ENCODE measurements at regions not wholly inside any gene's neighbourhood (a gene's known extent, or its start where the extent isn't known, plus 50 kb on each side); places are given as distances from the start of the nearest gene placed in this dataset.

GRCh38 chr17:33494151-33494550 lies 201.1 kb upstream of the ASIC2 start:
- no peak for DNase-seq (ENCODE audit: low read depth)
- ChIA-PET POLR2A (no interaction called here), CTCF (no interaction called here)
- H3K27me3 ChIP-seq (ENCODE audit: control insufficient read depth, insufficient read depth, low read length), result no peaks in the 10 kb centered on the region
- no peak overlapping the region for H3K4me3 ChIP-seq (ENCODE audit: low read depth, low read length)
- no peaks in the 10 kb centered on the region for H3K36me3 ChIP-seq (ENCODE audit: control insufficient read depth, insufficient read depth, low read length)
- no peak for TF ChIP-seq CTCF (IDR thresholded peaks at IDR 0.05; ENCODE audit: insufficient read depth, low read depth, low read length)

- ChIA-PET POLR2A (no interaction called here), CTCF (no interaction called here)
- no peak overlapping the region for H3K4me3 ChIP-seq (ENCODE audit: low read depth, low read length)
These were observed 204.5 kb upstream of the ASIC2 start for GRCh38 chr17:33497623-33498022.

GRCh38 chr17:33498069-33498468 lies 205.0 kb upstream of the ASIC2 start:
- no peak overlapping the region for H3K4me3 ChIP-seq (ENCODE audit: low read depth, low read length)
- no peaks in the 10 kb centered on the region for H3K36me3 ChIP-seq (ENCODE audit: control insufficient read depth, insufficient read depth, low read length)
- CTCF ChIA-PET, result no interaction called here
- no peak for DNase-seq (ENCODE audit: low read depth)
- POLR2A ChIA-PET, result no interaction called here
- no peaks in the 10 kb centered on the region for H3K27me3 ChIP-seq (ENCODE audit: control insufficient read depth, insufficient read depth, low read length)
- TF ChIP-seq CTCF (IDR thresholded peaks at IDR 0.05; ENCODE audit: insufficient read depth, low read depth, low read length), result no peak

More at GRCh38 chr17:33497623-33498022, 204.5 kb upstream of the ASIC2 start:
- H3K36me3 ChIP-seq (ENCODE audit: control insufficient read depth, insufficient read depth, low read length), result no peaks in the 10 kb centered on the region
- DNase-seq (ENCODE audit: low read depth), result no peak
- H3K27me3 ChIP-seq (ENCODE audit: control insufficient read depth, insufficient read depth, low read length), result no peaks in the 10 kb centered on the region
- no peak for TF ChIP-seq CTCF (IDR thresholded peaks at IDR 0.05; ENCODE audit: insufficient read depth, low read depth, low read length)

GRCh38 chr17:33499040-33499439 lies 205.9 kb upstream of the ASIC2 start:
- no peaks in the 10 kb centered on the region for H3K27me3 ChIP-seq (ENCODE audit: control insufficient read depth, insufficient read depth, low read length)
- DNase-seq (ENCODE audit: low read depth), result no peak

GRCh38 chr17:33500151-33500550 lies 207.1 kb upstream of the ASIC2 start:
- Histone ChIP-seq H3K36me3 (ENCODE audit: control insufficient read depth, insufficient read depth, low read length) (no peaks in the 10 kb centered on the region), H3K4me3 (ENCODE audit: low read depth, low read length) (no peak overlapping the region), H3K27me3 (ENCODE audit: control insufficient read depth, insufficient read depth, low read length) (no peaks in the 10 kb centered on the region)
- DNase-seq (ENCODE audit: low read depth), result no peak
- TF ChIP-seq CTCF (IDR thresholded peaks at IDR 0.05; ENCODE audit: insufficient read depth, low read depth, low read length), result no peak
- POLR2A ChIA-PET, result no interaction called here
- CTCF ChIA-PET, result no interaction called here

More at GRCh38 chr17:33499040-33499439, 205.9 kb upstream of the ASIC2 start:
- Histone ChIP-seq H3K36me3 (ENCODE audit: control insufficient read depth, insufficient read depth, low read length) (no peaks in the 10 kb centered on the region), H3K4me3 (ENCODE audit: low read depth, low read length) (no peak overlapping the region)
- CTCF ChIA-PET, result interaction anchor here (0.6 kb wide), 1 partner anchor 410 kb away, joined by 3 read pairs; no protein-coding TSS in a partner anchor
- TF ChIP-seq CTCF (IDR thresholded peaks at IDR 0.05; ENCODE audit: insufficient read depth, low read depth, low read length), result no peak
- POLR2A ChIA-PET, result no interaction called here
